ENCODE measurements at regions not wholly inside any gene's neighbourhood (a gene's known extent, or its start where the extent isn't known, plus 50 kb on each side); places are given as distances from the start of the nearest gene placed in this dataset.

- TF ChIP-seq POLR2AphosphoS5 (IDR thresholded peaks at IDR 0.05) (no peak), CTCF (IDR thresholded peaks at IDR 0.05) (no peak), EP300 (IDR thresholded peaks at IDR 0.05) (no peak), POLR2A (IDR thresholded peaks at IDR 0.05) (no peak)
These were observed 94.8 kb upstream of the CREB1 start for GRCh38 chr2:207434899-207435465.

Data from stomach (tissue), 4 donors.